ES-I3 (cell line): ENCODE measurements at regions not wholly inside any gene's neighbourhood (a gene's known extent, or its start where the extent isn't known, plus 50 kb on each side); places are given as distances from the start of the nearest gene placed in this dataset.
"Not testable (repeated sequence)": the region's sequence is repeated elsewhere in the genome, so short reads cannot be mapped to it uniquely, and the experiment has no call there.

Source experiments
- H3K36me3 ChIP-seq: 2 replicates; pipeline ENCODE4 v1.6.1; 2013; ENCODE audit warnings: mild to moderate bottlenecking, low read length, control low read depth, moderate library complexity; ENCODE audit not compliant: insufficient read depth
- H3K4me1 ChIP-seq: 2 replicates; pipeline ENCODE4 v1.6.1; 2013; ENCODE audit warnings: mild to moderate bottlenecking, control low read depth, low read length; ENCODE audit not compliant: insufficient read depth
- H3K9ac ChIP-seq: 2 replicates; pipeline ENCODE4 v1.6.1; 2013; ENCODE audit warnings: low read depth, mild to moderate bottlenecking, low read length, moderate library complexity
- H3K9me3 ChIP-seq: 2 replicates; pipeline ENCODE4 v1.6.1; 2013; ENCODE audit warnings: mild to moderate bottlenecking, low read length, moderate library complexity; ENCODE audit not compliant: control insufficient read depth, insufficient read depth

GRCh38 chr14:49050822-49051221 is 535.4 kb downstream of the RPS29 start:
- no peaks in the 10 kb centered on the region for H3K36me3 ChIP-seq
- H3K9ac ChIP-seq: no peak overlapping the region
- no peaks in the 10 kb centered on the region for H3K4me1 ChIP-seq
- H3K9me3 ChIP-seq: no peaks in the 10 kb centered on the region

GRCh38 chr14:49049711-49050110 is 536.5 kb downstream of the RPS29 start:
- Histone ChIP-seq H3K9ac (no peak overlapping the region), H3K36me3 (no peaks in the 10 kb centered on the region), H3K4me1 (no peaks in the 10 kb centered on the region), H3K9me3 (no peaks in the 10 kb centered on the region)

- Histone ChIP-seq H3K9me3 (no peaks in the 10 kb centered on the region), H3K36me3 (no peaks in the 10 kb centered on the region), H3K9ac (no peak overlapping the region), H3K4me1 (no peaks in the 10 kb centered on the region)
These were observed 541.2 kb downstream of the RPS29 start for GRCh38 chr14:49044981-49045380.

GRCh38 chr14:49036984-49037516 is 549.1 kb downstream of the RPS29 start:
- Histone ChIP-seq H3K4me1 (no peaks in the 10 kb centered on the region; the same call in 1 of the 2 replicates), H3K36me3 (no peaks in the 10 kb centered on the region), H3K9ac (no peak overlapping the region), H3K9me3 (no peaks in the 10 kb centered on the region)

- Histone ChIP-seq H3K4me1 (no peaks in the 10 kb centered on the region; the same call in 1 of the 2 replicates), H3K9ac (no peak overlapping the region), H3K9me3 (no peaks in the 10 kb centered on the region)
These were observed 549.9 kb downstream of the RPS29 start for GRCh38 chr14:49036266-49036665.

GRCh38 chr14:49033131-49033530 is 553.0 kb downstream of the RPS29 start:
- Histone ChIP-seq H3K9me3 (no peaks in the 10 kb centered on the region), H3K4me1 (no peaks in the 10 kb centered on the region; the same call in 1 of the 2 replicates), H3K9ac (no peak overlapping the region), H3K36me3 (no peaks in the 10 kb centered on the region)

More at GRCh38 chr14:49036266-49036665, 549.9 kb downstream of the RPS29 start:
- no peaks in the 10 kb centered on the region for H3K36me3 ChIP-seq

- H3K36me3 ChIP-seq, H3K9me3 ChIP-seq, H3K4me1 ChIP-seq, H3K9ac ChIP-seq: not testable (repeated sequence)
These were observed 554.5 kb downstream of the RPS29 start for GRCh38 chr14:49031710-49032109.

GRCh38 chr14:49019467-49020115 is 566.6 kb downstream of the RPS29 start:
- Histone ChIP-seq H3K4me1 (no peaks in the 10 kb centered on the region), H3K36me3 (no peaks in the 10 kb centered on the region), H3K9ac (no peak overlapping the region), H3K9me3 (no peaks in the 10 kb centered on the region)

GRCh38 chr14:49017447-49017846 is 568.7 kb downstream of the RPS29 start:
- Histone ChIP-seq H3K4me1 (no peaks in the 10 kb centered on the region), H3K9ac (no peak overlapping the region), H3K9me3 (no peaks in the 10 kb centered on the region), H3K36me3 (no peaks in the 10 kb centered on the region)

- H3K9me3 ChIP-seq: no peaks in the 10 kb centered on the region
- no peaks in the 10 kb centered on the region for H3K36me3 ChIP-seq
- no peak overlapping the region for H3K9ac ChIP-seq
- H3K4me1 ChIP-seq: no peaks in the 10 kb centered on the region
These were observed 569.8 kb downstream of the RPS29 start for GRCh38 chr14:49016381-49016780.

- Histone ChIP-seq H3K4me1 (no peaks in the 10 kb centered on the region), H3K9ac (no peak overlapping the region), H3K9me3 (no peaks in the 10 kb centered on the region), H3K36me3 (no peaks in the 10 kb centered on the region)
These were observed 571.7 kb downstream of the RPS29 start for GRCh38 chr14:49014476-49014875.

- Histone ChIP-seq H3K9ac (no peak overlapping the region), H3K4me1 (no peaks in the 10 kb centered on the region), H3K9me3 (no peaks in the 10 kb centered on the region), H3K36me3 (no peaks in the 10 kb centered on the region)
These were observed 577.8 kb downstream of the RPS29 start for GRCh38 chr14:49008363-49008762.

GRCh38 chr14:48991141-48991540 is 595.0 kb downstream of the RPS29 start:
- H3K36me3 ChIP-seq: no peaks in the 10 kb centered on the region
- no peak overlapping the region for H3K9ac ChIP-seq
- no peaks in the 10 kb centered on the region for H3K9me3 ChIP-seq
- H3K4me1 ChIP-seq: no peaks in the 10 kb centered on the region

- no peaks in the 10 kb centered on the region for H3K4me1 ChIP-seq
- H3K9me3 ChIP-seq: no peaks in the 10 kb centered on the region
- no peaks in the 10 kb centered on the region for H3K36me3 ChIP-seq
- no peak overlapping the region for H3K9ac ChIP-seq
These were observed 602.8 kb downstream of the RPS29 start for GRCh38 chr14:48983351-48983888.

- Histone ChIP-seq H3K4me1 (no peaks in the 10 kb centered on the region), H3K36me3 (no peaks in the 10 kb centered on the region), H3K9ac (no peak overlapping the region), H3K9me3 (no peaks in the 10 kb centered on the region)
These were observed 611.2 kb downstream of the RPS29 start for GRCh38 chr14:48974994-48975393.
